GM12891 (cell line): ENCODE measurements at regions not wholly inside any gene's neighbourhood (a gene's known extent, or its start where the extent isn't known, plus 50 kb on each side); places are given as distances from the start of the nearest gene placed in this dataset.

ENCODE experiments used
- POLR2A ChIP-seq: IDR thresholded peaks from 2 replicates; pipeline ENCODE4 v1.6.1; 2011; ENCODE audit warnings: low read depth, low read length, control low read depth
- POU2F2 ChIP-seq: IDR thresholded peaks from 2 replicates; pipeline ENCODE4 v1.6.1; 2011; ENCODE audit warnings: low read depth, mild to moderate bottlenecking, control low read depth, low read length, moderate library complexity

GRCh38 chr16:17899141-17899540, 428.4 kb upstream of the XYLT1 start:
- no peak for TF ChIP-seq POLR2A
- no peak for TF ChIP-seq POU2F2
